ENCODE measurements at regions not wholly inside any gene's neighbourhood (a gene's known extent, or its start where the extent isn't known, plus 50 kb on each side); places are given as distances from the start of the nearest gene placed in this dataset.

DNA sequence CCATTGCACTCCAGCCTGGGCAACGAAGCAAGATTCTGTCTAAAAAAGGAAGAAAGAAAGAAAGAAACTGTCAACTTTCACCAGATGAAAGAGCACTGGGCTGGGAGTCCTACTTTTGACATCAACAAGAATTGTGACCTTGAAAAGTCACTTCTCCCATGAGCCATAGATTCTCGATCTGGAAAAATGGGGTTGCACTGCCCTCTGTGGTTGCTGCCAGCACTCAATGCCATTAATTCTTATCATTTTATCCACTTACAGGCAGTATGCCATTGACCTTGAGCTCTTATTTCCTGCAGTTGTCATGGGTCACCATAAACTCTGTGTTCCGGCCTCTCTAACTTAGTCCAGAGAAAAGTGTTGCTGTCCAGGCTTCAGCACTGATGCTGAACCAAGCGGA lies 137.2 kb downstream of the NOC3L start:
- CTCF ChIA-PET: interaction anchor here (0.8 to 2.7 kb wide), 8 partner anchors 9 to 480 kb away, joined by 3 to 15 read pairs (median 4); no protein-coding TSS in a partner anchor
- POLR2A ChIA-PET: no interaction called here

DNA sequence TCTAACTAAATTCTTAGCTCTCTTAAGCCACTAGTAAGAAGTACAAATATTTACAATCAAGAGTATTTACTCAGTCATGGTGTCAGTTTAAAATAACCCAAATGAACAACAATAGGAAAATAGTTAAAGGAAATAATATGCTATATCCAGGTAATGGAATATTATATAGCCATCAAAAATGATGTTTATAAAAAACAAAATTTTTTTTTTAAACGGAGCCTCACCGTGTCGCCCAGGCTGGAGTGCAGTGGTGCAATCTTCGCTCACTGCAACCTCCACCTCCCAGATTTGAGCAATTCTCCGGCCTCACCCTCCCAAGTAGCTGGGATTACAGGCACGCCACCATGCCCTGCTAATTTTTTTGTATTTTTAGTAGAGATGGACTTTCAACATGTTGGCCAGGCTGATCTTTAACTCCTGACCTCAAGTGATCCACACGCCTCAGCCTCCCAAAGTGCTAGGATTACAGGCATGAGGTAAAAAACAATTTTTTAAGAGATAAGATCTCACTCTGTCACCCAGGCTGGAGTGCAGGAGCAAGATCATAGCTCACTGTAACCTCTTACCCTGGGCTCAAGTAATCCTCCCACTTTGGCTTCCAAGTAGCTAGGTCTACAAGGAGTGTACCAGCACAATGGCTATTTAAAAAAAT lies 132.5 kb downstream of the NOC3L start:
- DNase-seq (ENCODE audit: low read depth, low spot score): no peak
- Histone ChIP-seq H3K4me1 (ENCODE audit: control insufficient read depth in 1 of 2, insufficient read depth in 2 of 2, low read length in 2 of 2) (no peaks in the 10 kb centered on the region), H3K4me3 (replicated peaks in 1 of 2; ENCODE audit: low read depth in 1 of 2, low read length in 2 of 2) (no peak overlapping the region), H3K9me2 (ENCODE audit: insufficient read depth) (no peaks in the 10 kb centered on the region), H3K9me3 (ENCODE audit: control insufficient read depth in 1 of 2, insufficient read depth in 1 of 2, low read depth in 1 of 2, low read length in 2 of 2) (no peaks in the 10 kb centered on the region), H3K36me3 (ENCODE audit: control insufficient read depth in 1 of 2, insufficient read depth in 2 of 2, low read length in 2 of 2) (no peaks in the 10 kb centered on the region), H3K79me2 (ENCODE audit: insufficient read depth, low read length) (no peaks in the 10 kb centered on the region), H4K20me1 (ENCODE audit: insufficient read depth) (no peaks in the 10 kb centered on the region), H3K9ac (ENCODE audit: low read length) (no peak overlapping the region), H3K27me3 (ENCODE audit: insufficient read depth, low read length) (no peaks in the 10 kb centered on the region), H3K27ac (ENCODE audit: low read depth, low read length) (no peak overlapping the region), H2AFZ (ENCODE audit: low read depth, low read length, poor library complexity, severe bottlenecking) (no peak overlapping the region), H3K4me2 (ENCODE audit: low read length) (no peak overlapping the region)
- TF ChIP-seq POLR2A (IDR thresholded peaks at IDR 0.05; ENCODE audit: borderline replicate concordance, extremely low read depth, insufficient read depth, insufficient read length): no peak
- no peak for TF ChIP-seq YY1 (IDR thresholded peaks at IDR 0.05; ENCODE audit: extremely low read depth, insufficient replicate concordance, low read depth, low read length)
- no peak for TF ChIP-seq FOSL1 (IDR thresholded peaks at IDR 0.05; ENCODE audit: low read depth)
- TF ChIP-seq CBX3 (IDR thresholded peaks at IDR 0.05; ENCODE audit: low read depth): no peak
- TF ChIP-seq MAX (IDR thresholded peaks at IDR 0.05): no peak
- TF ChIP-seq TCF7L2 (IDR thresholded peaks at IDR 0.05; ENCODE audit: borderline replicate concordance, extremely low read depth, insufficient read depth, insufficient read length): no peak
- BruUV-seq (replicated peaks): no TSS peak
- RAD21 ChIA-PET (ENCODE audit: low non-redundant PET in 1 of 2, low total read pairs in 2 of 2, uncharacterized antibody in 2 of 2, unreplicated experiment in 2 of 2): no interaction called here
- CTCF ChIA-PET: no interaction called here
- POLR2A ChIA-PET: no interaction called here
- no peak for ATAC-seq
- intact Hi-C loops (cut with micrococcal nuclease): no loop called here

More for the DNA sequence above, 137.2 kb downstream of the NOC3L start:
- Histone ChIP-seq H3K27ac (ENCODE audit: low read depth, low read length) (no peak overlapping the region), H4K20me1 (ENCODE audit: insufficient read depth) (no peaks in the 10 kb centered on the region), H3K9me2 (ENCODE audit: insufficient read depth) (no peaks in the 10 kb centered on the region), H3K9ac (ENCODE audit: low read length) (no peak overlapping the region), H3K79me2 (ENCODE audit: insufficient read depth, low read length) (no peaks in the 10 kb centered on the region), H3K9me3 (ENCODE audit: control insufficient read depth in 1 of 2, insufficient read depth in 1 of 2, low read depth in 1 of 2, low read length in 2 of 2) (no peaks in the 10 kb centered on the region), H3K4me3 (replicated peaks in 1 of 2; ENCODE audit: low read depth in 1 of 2, low read length in 2 of 2) (no peak overlapping the region), H3K27me3 (ENCODE audit: insufficient read depth, low read length) (no peaks in the 10 kb centered on the region), H2AFZ (ENCODE audit: low read depth, low read length, poor library complexity, severe bottlenecking) (no peak overlapping the region), H3K36me3 (ENCODE audit: control insufficient read depth in 1 of 2, insufficient read depth in 2 of 2, low read length in 2 of 2) (no peaks in the 10 kb centered on the region), H3K4me1 (ENCODE audit: control insufficient read depth in 1 of 2, insufficient read depth in 2 of 2, low read length in 2 of 2) (no peaks in the 10 kb centered on the region), H3K4me2 (ENCODE audit: low read length) (no peak overlapping the region)
- BruUV-seq (replicated peaks): no TSS peak
- RAD21 ChIA-PET (ENCODE audit: low non-redundant PET in 1 of 2, low total read pairs in 2 of 2, uncharacterized antibody in 2 of 2, unreplicated experiment in 2 of 2): interaction anchor here in 1 of 2 experiments (1.0 kb wide), 1 partner anchor 308 kb away, joined by 3 read pairs; no protein-coding TSS in a partner anchor
- TF ChIP-seq, protein P1, sequence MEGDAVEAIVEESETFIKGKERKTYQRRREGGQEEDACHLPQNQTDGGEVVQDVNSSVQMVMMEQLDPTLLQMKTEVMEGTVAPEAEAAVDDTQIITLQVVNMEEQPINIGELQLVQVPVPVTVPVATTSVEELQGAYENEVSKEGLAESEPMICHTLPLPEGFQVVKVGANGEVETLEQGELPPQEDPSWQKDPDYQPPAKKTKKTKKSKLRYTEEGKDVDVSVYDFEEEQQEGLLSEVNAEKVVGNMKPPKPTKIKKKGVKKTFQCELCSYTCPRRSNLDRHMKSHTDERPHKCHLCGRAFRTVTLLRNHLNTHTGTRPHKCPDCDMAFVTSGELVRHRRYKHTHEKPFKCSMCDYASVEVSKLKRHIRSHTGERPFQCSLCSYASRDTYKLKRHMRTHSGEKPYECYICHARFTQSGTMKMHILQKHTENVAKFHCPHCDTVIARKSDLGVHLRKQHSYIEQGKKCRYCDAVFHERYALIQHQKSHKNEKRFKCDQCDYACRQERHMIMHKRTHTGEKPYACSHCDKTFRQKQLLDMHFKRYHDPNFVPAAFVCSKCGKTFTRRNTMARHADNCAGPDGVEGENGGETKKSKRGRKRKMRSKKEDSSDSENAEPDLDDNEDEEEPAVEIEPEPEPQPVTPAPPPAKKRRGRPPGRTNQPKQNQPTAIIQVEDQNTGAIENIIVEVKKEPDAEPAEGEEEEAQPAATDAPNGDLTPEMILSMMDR (IDR thresholded peaks at IDR 0.05 in 2 of 3, conservative IDR thresholded peaks at IDR 0.05 in 1 of 3; ENCODE audit: borderline replicate concordance in 1 of 3, insufficient read depth in 1 of 3, low read depth in 2 of 3, low read length in 2 of 3): peak; percentile 17 to 38 (median 27); a peak in 3 of 6 replicates
- TF ChIP-seq POLR2AphosphoS5 (IDR thresholded peaks at IDR 0.05; ENCODE audit: low read depth, low read length) (no peak), RAD21 (IDR thresholded peaks at IDR 0.05; ENCODE audit: low read depth) (peak; percentile 59)
- DNase-seq (ENCODE audit: low read depth, low spot score) (no peak), ATAC-seq (peak; percentile 63)
- intact Hi-C loops (cut with micrococcal nuclease): loop anchor here (1.0 to 10.0 kb wide), 2 partner anchors 309 to 401 kb away; no protein-coding TSS in a partner anchor
